ENCODE measurements at regions not wholly inside any gene's neighbourhood (a gene's known extent, or its start where the extent isn't known, plus 50 kb on each side); places are given as distances from the start of the nearest gene placed in this dataset.

GRCh38 chr16:85981826-85982562, 83.0 kb downstream of the IRF8 start:
- Histone ChIP-seq H3K9me3 (ENCODE audit: control insufficient read depth in 2 of 2, insufficient read depth in 1 of 2, low read depth in 1 of 2, low read length in 1 of 2) (no peaks in the 10 kb centered on the region), H3K36me3 (ENCODE audit: control insufficient read depth in 3 of 3, insufficient read depth in 2 of 3, low read depth in 1 of 3, low read length in 3 of 3) (no peaks in the 10 kb centered on the region), H3K4me1 (ENCODE audit: control insufficient read depth in 3 of 3, insufficient read depth in 2 of 3, low read depth in 1 of 3, low read length in 2 of 3) (peaks cover 2 to 34% (median 7%) of the 10 kb centered on the region in 3 donors), H3K4me3 (ENCODE audit: low read depth in 1 of 3, low read length in 3 of 3) (no peak overlapping the region), H3K27ac (ENCODE audit: low read depth in 1 of 3, low read length in 2 of 3) (no peak overlapping the region), H3K27me3 (ENCODE audit: control insufficient read depth in 3 of 3, insufficient read depth in 3 of 3, low read length in 3 of 3) (no peaks in the 10 kb centered on the region)
- FAIRE-seq (no peak), DNase-seq (no peak)
- WGBS, 3 donors, result 88 to 92% (median 89%) methylated on average over 15 to 16 of the region's 16 CpGs

- Histone ChIP-seq H3K27me3 (ENCODE audit: control insufficient read depth in 3 of 3, insufficient read depth in 3 of 3, low read length in 3 of 3) (no peaks in the 10 kb centered on the region), H3K4me1 (ENCODE audit: control insufficient read depth in 3 of 3, insufficient read depth in 2 of 3, low read depth in 1 of 3, low read length in 2 of 3) (peaks cover 6 to 38% (median 7%) of the 10 kb centered on the region in 3 donors), H3K9me3 (ENCODE audit: control insufficient read depth in 2 of 2, insufficient read depth in 1 of 2, low read depth in 1 of 2, low read length in 1 of 2) (no peaks in the 10 kb centered on the region), H3K4me3 (ENCODE audit: low read depth in 1 of 3, low read length in 3 of 3) (no peak overlapping the region), H3K36me3 (ENCODE audit: control insufficient read depth in 3 of 3, insufficient read depth in 2 of 3, low read depth in 1 of 3, low read length in 3 of 3) (no peaks in the 10 kb centered on the region), H3K27ac (ENCODE audit: low read depth in 1 of 3, low read length in 2 of 3) (no peak overlapping the region)
- WGBS, 3 donors, result 70 to 81% (median 79%) methylated on average over 23 of the region's 23 CpGs
- DNase-seq (no peak), FAIRE-seq (no peak)
Measured at GRCh38 chr16:85982563-85982939, 83.6 kb downstream of the IRF8 start.

- Histone ChIP-seq H3K27ac (ENCODE audit: low read depth in 1 of 3, low read length in 2 of 3) (no peak overlapping the region), H3K4me1 (ENCODE audit: control insufficient read depth in 3 of 3, insufficient read depth in 2 of 3, low read depth in 1 of 3, low read length in 2 of 3) (peaks cover 6 to 38% (median 7%) of the 10 kb centered on the region in 3 donors), H3K9me3 (ENCODE audit: control insufficient read depth in 2 of 2, insufficient read depth in 1 of 2, low read depth in 1 of 2, low read length in 1 of 2) (no peaks in the 10 kb centered on the region), H3K36me3 (ENCODE audit: control insufficient read depth in 3 of 3, insufficient read depth in 2 of 3, low read depth in 1 of 3, low read length in 3 of 3) (no peaks in the 10 kb centered on the region), H3K4me3 (ENCODE audit: low read depth in 1 of 3, low read length in 3 of 3) (no peak overlapping the region), H3K27me3 (ENCODE audit: control insufficient read depth in 3 of 3, insufficient read depth in 3 of 3, low read length in 3 of 3) (peaks cover 0 to 3% (median 0%) of the 10 kb centered on the region in 3 donors)
- 90 to 92% (median 91%) methylated on average over 12 of the region's 12 CpGs for WGBS, 3 donors
- DNase-seq, result no peak
- no peak for FAIRE-seq
Measured at GRCh38 chr16:85983064-85983463, 84.1 kb downstream of the IRF8 start.

- H3K4me3 ChIP-seq (ENCODE audit: low read depth in 1 of 3, low read length in 3 of 3), result no peak overlapping the region
- no peaks in the 10 kb centered on the region for H3K9me3 ChIP-seq (ENCODE audit: control insufficient read depth in 2 of 2, insufficient read depth in 1 of 2, low read depth in 1 of 2, low read length in 1 of 2)
- 80 to 92% (median 85%) methylated on average over 20 of the region's 20 CpGs for WGBS, 3 donors
- FAIRE-seq (no peak), DNase-seq (no peak)
- peaks cover 0 to 3% (median 0%) of the 10 kb centered on the region in 3 donors for H3K27me3 ChIP-seq (ENCODE audit: control insufficient read depth in 3 of 3, insufficient read depth in 3 of 3, low read length in 3 of 3)
- H3K36me3 ChIP-seq (ENCODE audit: control insufficient read depth in 3 of 3, insufficient read depth in 2 of 3, low read depth in 1 of 3, low read length in 3 of 3), result no peaks in the 10 kb centered on the region
- peaks cover 6 to 38% (median 7%) of the 10 kb centered on the region in 3 donors for H3K4me1 ChIP-seq (ENCODE audit: control insufficient read depth in 3 of 3, insufficient read depth in 2 of 3, low read depth in 1 of 3, low read length in 2 of 3)
- no peak overlapping the region for H3K27ac ChIP-seq (ENCODE audit: low read depth in 1 of 3, low read length in 2 of 3)
Measured at GRCh38 chr16:85983606-85984230, 84.8 kb downstream of the IRF8 start.

- no peaks in the 10 kb centered on the region for H3K9me3 ChIP-seq (ENCODE audit: control insufficient read depth in 2 of 2, insufficient read depth in 1 of 2, low read depth in 1 of 2, low read length in 1 of 2)
- FAIRE-seq (no peak), DNase-seq (no peak)
- no peak overlapping the region for H3K4me3 ChIP-seq (ENCODE audit: low read depth in 1 of 3, low read length in 3 of 3)
- H3K27me3 ChIP-seq (ENCODE audit: control insufficient read depth in 3 of 3, insufficient read depth in 3 of 3, low read length in 3 of 3), result peaks cover 0 to 3% (median 0%) of the 10 kb centered on the region in 3 donors
- H3K27ac ChIP-seq (ENCODE audit: low read depth in 1 of 3, low read length in 2 of 3), result peak overlapping the region in 1 of 3 donors; percentile 42
- H3K4me1 ChIP-seq (ENCODE audit: control insufficient read depth in 3 of 3, insufficient read depth in 2 of 3, low read depth in 1 of 3, low read length in 2 of 3), result peaks cover 6 to 38% (median 7%) of the 10 kb centered on the region in 3 donors
- no peaks in the 10 kb centered on the region for H3K36me3 ChIP-seq (ENCODE audit: control insufficient read depth in 3 of 3, insufficient read depth in 2 of 3, low read depth in 1 of 3, low read length in 3 of 3)
- WGBS, 3 donors, result 82 to 90% (median 89%) methylated on average over 14 of the region's 14 CpGs
Measured at GRCh38 chr16:85984231-85984880, 85.4 kb downstream of the IRF8 start.

GRCh38 chr16:85984947-85985451, 86.0 kb downstream of the IRF8 start:
- peaks cover 6 to 34% (median 7%) of the 10 kb centered on the region in 3 donors for H3K4me1 ChIP-seq (ENCODE audit: control insufficient read depth in 3 of 3, insufficient read depth in 2 of 3, low read depth in 1 of 3, low read length in 2 of 3)
- FAIRE-seq (no peak), DNase-seq (peak; percentile 55 to 67)
- peaks cover 0 to 3% (median 0%) of the 10 kb centered on the region in 3 donors for H3K27me3 ChIP-seq (ENCODE audit: control insufficient read depth in 3 of 3, insufficient read depth in 3 of 3, low read length in 3 of 3)
- peak overlapping the region; percentile 30 to 65 (median 42) for H3K27ac ChIP-seq (ENCODE audit: low read depth in 1 of 3, low read length in 2 of 3)
- no peaks in the 10 kb centered on the region for H3K9me3 ChIP-seq (ENCODE audit: control insufficient read depth in 2 of 2, insufficient read depth in 1 of 2, low read depth in 1 of 2, low read length in 1 of 2)
- H3K4me3 ChIP-seq (ENCODE audit: low read depth in 1 of 3, low read length in 3 of 3), result no peak overlapping the region
- 21 to 29% (median 26%) methylated on average over 20 of the region's 20 CpGs for WGBS, 3 donors
- no peaks in the 10 kb centered on the region for H3K36me3 ChIP-seq (ENCODE audit: control insufficient read depth in 3 of 3, insufficient read depth in 2 of 3, low read depth in 1 of 3, low read length in 3 of 3)

- H3K9me3 ChIP-seq (ENCODE audit: control insufficient read depth in 2 of 2, insufficient read depth in 1 of 2, low read depth in 1 of 2, low read length in 1 of 2), result no peaks in the 10 kb centered on the region
- H3K27me3 ChIP-seq (ENCODE audit: control insufficient read depth in 3 of 3, insufficient read depth in 3 of 3, low read length in 3 of 3), result peaks cover 0 to 3% (median 0%) of the 10 kb centered on the region in 3 donors
- peak overlapping the region; percentile 29 to 73 (median 62) for H3K27ac ChIP-seq (ENCODE audit: low read depth in 1 of 3, low read length in 2 of 3)
- H3K36me3 ChIP-seq (ENCODE audit: control insufficient read depth in 3 of 3, insufficient read depth in 2 of 3, low read depth in 1 of 3, low read length in 3 of 3), result no peaks in the 10 kb centered on the region
- FAIRE-seq (no peak), DNase-seq (peak; percentile 86 to 93)
- H3K4me3 ChIP-seq (ENCODE audit: low read depth in 1 of 3, low read length in 3 of 3), result peak overlapping the region in 2 of 3 donors; percentile 8 to 32
- WGBS, 3 donors, result 12 to 38% (median 26%) methylated on average over 10 to 12 of the region's 12 CpGs
- peaks cover 6 to 34% (median 7%) of the 10 kb centered on the region in 3 donors for H3K4me1 ChIP-seq (ENCODE audit: control insufficient read depth in 3 of 3, insufficient read depth in 2 of 3, low read depth in 1 of 3, low read length in 2 of 3)
Measured at GRCh38 chr16:85986931-85987749, 88.2 kb downstream of the IRF8 start.

- no peak for FAIRE-seq
- H3K4me1 ChIP-seq (ENCODE audit: control insufficient read depth in 3 of 3, insufficient read depth in 2 of 3, low read depth in 1 of 3, low read length in 2 of 3), result peaks cover 6 to 33% (median 7%) of the 10 kb centered on the region in 3 donors
- H3K27ac ChIP-seq (ENCODE audit: low read depth in 1 of 3, low read length in 2 of 3), result no peak overlapping the region
- peaks cover 0 to 3% (median 0%) of the 10 kb centered on the region in 3 donors for H3K27me3 ChIP-seq (ENCODE audit: control insufficient read depth in 3 of 3, insufficient read depth in 3 of 3, low read length in 3 of 3)
- H3K36me3 ChIP-seq (ENCODE audit: control insufficient read depth in 3 of 3, insufficient read depth in 2 of 3, low read depth in 1 of 3, low read length in 3 of 3), result no peaks in the 10 kb centered on the region
- H3K4me3 ChIP-seq (ENCODE audit: low read depth in 1 of 3, low read length in 3 of 3), result no peak overlapping the region
- WGBS, 3 donors, result 43 to 50% (median 49%) methylated on average over 5 of the region's 5 CpGs
- DNase-seq, result no peak
- H3K9me3 ChIP-seq (ENCODE audit: control insufficient read depth in 2 of 2, insufficient read depth in 1 of 2, low read depth in 1 of 2, low read length in 1 of 2), result no peaks in the 10 kb centered on the region
Measured at GRCh38 chr16:85987750-85988078, 88.8 kb downstream of the IRF8 start.
